ENCODE measurements at regions not wholly inside any gene's neighbourhood (a gene's known extent, or its start where the extent isn't known, plus 50 kb on each side); places are given as distances from the start of the nearest gene placed in this dataset.

DNA sequence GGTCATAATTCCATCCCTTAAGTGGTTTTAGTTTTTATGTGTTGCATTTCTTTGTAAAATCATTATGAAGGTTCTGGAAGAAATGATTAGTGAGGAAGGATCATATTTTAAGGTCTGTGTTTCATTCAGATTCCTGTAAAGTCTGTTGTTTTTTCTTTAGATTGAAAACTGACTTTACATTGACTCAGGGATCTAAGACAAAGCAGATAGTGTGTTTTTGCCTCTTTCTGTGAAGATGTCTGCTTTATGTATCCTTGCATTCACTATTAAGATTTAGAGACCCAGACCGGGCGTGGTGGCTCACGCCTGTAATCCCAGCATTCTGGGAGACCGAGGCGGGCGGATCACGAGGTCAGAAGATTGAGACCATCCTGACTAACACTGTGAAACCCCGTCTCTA lies 225.7 kb downstream of the SAMD5 start:
- Histone ChIP-seq H3K27me3 (ENCODE audit: insufficient read depth, low read length) (no peaks in the 10 kb centered on the region), H3K27ac (ENCODE audit: low read depth, low read length) (no peak overlapping the region), H3K79me2 (ENCODE audit: insufficient read depth, low read length) (no peaks in the 10 kb centered on the region), H4K20me1 (ENCODE audit: insufficient read depth) (no peaks in the 10 kb centered on the region), H3K4me3 (replicated peaks in 1 of 2; ENCODE audit: low read depth in 1 of 2, low read length in 2 of 2) (no peak overlapping the region), H3K36me3 (ENCODE audit: control insufficient read depth in 1 of 2, insufficient read depth in 2 of 2, low read length in 2 of 2) (no peaks in the 10 kb centered on the region), H3K9me3 (ENCODE audit: control insufficient read depth in 1 of 2, insufficient read depth in 1 of 2, low read depth in 1 of 2, low read length in 2 of 2) (no peaks in the 10 kb centered on the region), H3K4me2 (ENCODE audit: low read length) (no peak overlapping the region), H3K9me2 (ENCODE audit: insufficient read depth) (no peaks in the 10 kb centered on the region), H3K4me1 (ENCODE audit: control insufficient read depth in 1 of 2, insufficient read depth in 2 of 2, low read length in 2 of 2) (no peaks in the 10 kb centered on the region), H2AFZ (ENCODE audit: low read depth, low read length, poor library complexity, severe bottlenecking) (no peak overlapping the region), H3K9ac (ENCODE audit: low read length) (no peak overlapping the region)
- RAD21 ChIA-PET (ENCODE audit: low non-redundant PET in 1 of 2, low total read pairs in 2 of 2, uncharacterized antibody in 2 of 2, unreplicated experiment in 2 of 2) = no interaction called here
- TF ChIP-seq CTCF (IDR thresholded peaks at IDR 0.05 in 2 of 3, conservative IDR thresholded peaks at IDR 0.05 in 1 of 3; ENCODE audit: borderline replicate concordance in 1 of 3, insufficient read depth in 1 of 3, low read depth in 2 of 3, low read length in 2 of 3) = no peak
- no peak for TF ChIP-seq ZFX (IDR thresholded peaks at IDR 0.05)
- TF ChIP-seq, protein P1, sequence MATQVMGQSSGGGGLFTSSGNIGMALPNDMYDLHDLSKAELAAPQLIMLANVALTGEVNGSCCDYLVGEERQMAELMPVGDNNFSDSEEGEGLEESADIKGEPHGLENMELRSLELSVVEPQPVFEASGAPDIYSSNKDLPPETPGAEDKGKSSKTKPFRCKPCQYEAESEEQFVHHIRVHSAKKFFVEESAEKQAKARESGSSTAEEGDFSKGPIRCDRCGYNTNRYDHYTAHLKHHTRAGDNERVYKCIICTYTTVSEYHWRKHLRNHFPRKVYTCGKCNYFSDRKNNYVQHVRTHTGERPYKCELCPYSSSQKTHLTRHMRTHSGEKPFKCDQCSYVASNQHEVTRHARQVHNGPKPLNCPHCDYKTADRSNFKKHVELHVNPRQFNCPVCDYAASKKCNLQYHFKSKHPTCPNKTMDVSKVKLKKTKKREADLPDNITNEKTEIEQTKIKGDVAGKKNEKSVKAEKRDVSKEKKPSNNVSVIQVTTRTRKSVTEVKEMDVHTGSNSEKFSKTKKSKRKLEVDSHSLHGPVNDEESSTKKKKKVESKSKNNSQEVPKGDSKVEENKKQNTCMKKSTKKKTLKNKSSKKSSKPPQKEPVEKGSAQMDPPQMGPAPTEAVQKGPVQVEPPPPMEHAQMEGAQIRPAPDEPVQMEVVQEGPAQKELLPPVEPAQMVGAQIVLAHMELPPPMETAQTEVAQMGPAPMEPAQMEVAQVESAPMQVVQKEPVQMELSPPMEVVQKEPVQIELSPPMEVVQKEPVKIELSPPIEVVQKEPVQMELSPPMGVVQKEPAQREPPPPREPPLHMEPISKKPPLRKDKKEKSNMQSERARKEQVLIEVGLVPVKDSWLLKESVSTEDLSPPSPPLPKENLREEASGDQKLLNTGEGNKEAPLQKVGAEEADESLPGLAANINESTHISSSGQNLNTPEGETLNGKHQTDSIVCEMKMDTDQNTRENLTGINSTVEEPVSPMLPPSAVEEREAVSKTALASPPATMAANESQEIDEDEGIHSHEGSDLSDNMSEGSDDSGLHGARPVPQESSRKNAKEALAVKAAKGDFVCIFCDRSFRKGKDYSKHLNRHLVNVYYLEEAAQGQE (IDR thresholded peaks at IDR 0.05; ENCODE audit: low read depth) = no peak
- TF ChIP-seq, protein P2, sequence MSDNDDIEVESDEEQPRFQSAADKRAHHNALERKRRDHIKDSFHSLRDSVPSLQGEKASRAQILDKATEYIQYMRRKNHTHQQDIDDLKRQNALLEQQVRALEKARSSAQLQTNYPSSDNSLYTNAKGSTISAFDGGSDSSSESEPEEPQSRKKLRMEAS (IDR thresholded peaks at IDR 0.05) = no peak
- no peak for TF ChIP-seq TCF7L2 (IDR thresholded peaks at IDR 0.05; ENCODE audit: borderline replicate concordance, extremely low read depth, insufficient read depth, insufficient read length)
- no peak for TF ChIP-seq JUND (IDR thresholded peaks at IDR 0.05)
- TF ChIP-seq ELF1 (IDR thresholded peaks at IDR 0.05; ENCODE audit: borderline replicate concordance, low read depth) = no peak
- no peak for TF ChIP-seq CEBPB (IDR thresholded peaks at IDR 0.05; ENCODE audit: low read depth)
- intact Hi-C loops (cut with micrococcal nuclease) = no loop called here
- BruUV-seq (replicated peaks) = no TSS peak
- ATAC-seq (no peak), DNase-seq (ENCODE audit: low read depth, low spot score) (no peak)
- CTCF ChIA-PET = no interaction called here
- POLR2A ChIA-PET = no interaction called here
